Fibroblast of mammary gland (primary cell): ENCODE measurements at regions not wholly inside any gene's neighbourhood (a gene's known extent, or its start where the extent isn't known, plus 50 kb on each side); places are given as distances from the start of the nearest gene placed in this dataset.

Source experiments
- DNase-seq: peaks from one replicate; pipeline ENCODE4 v3.0.0-alpha.2; 2010; ENCODE audit warnings: low read depth
- H3K4me3 ChIP-seq: 2 replicates; pipeline ENCODE4 v1.5.1; 2011; ENCODE audit warnings: low read depth, mild to moderate bottlenecking, low read length, moderate library complexity; ENCODE audit not compliant: control insufficient read depth
- TF ChIP-seq, protein P1 (sequence below): conservative IDR thresholded peaks from 2 replicates; pipeline ENCODE4 v1.5.1; 2011; ENCODE audit warnings: low read depth, low read length, inconsistent platforms; ENCODE audit not compliant: control insufficient read depth, insufficient read depth

- no peak overlapping the region for H3K4me3 ChIP-seq
- DNase-seq = no peak
- TF ChIP-seq, protein P1, sequence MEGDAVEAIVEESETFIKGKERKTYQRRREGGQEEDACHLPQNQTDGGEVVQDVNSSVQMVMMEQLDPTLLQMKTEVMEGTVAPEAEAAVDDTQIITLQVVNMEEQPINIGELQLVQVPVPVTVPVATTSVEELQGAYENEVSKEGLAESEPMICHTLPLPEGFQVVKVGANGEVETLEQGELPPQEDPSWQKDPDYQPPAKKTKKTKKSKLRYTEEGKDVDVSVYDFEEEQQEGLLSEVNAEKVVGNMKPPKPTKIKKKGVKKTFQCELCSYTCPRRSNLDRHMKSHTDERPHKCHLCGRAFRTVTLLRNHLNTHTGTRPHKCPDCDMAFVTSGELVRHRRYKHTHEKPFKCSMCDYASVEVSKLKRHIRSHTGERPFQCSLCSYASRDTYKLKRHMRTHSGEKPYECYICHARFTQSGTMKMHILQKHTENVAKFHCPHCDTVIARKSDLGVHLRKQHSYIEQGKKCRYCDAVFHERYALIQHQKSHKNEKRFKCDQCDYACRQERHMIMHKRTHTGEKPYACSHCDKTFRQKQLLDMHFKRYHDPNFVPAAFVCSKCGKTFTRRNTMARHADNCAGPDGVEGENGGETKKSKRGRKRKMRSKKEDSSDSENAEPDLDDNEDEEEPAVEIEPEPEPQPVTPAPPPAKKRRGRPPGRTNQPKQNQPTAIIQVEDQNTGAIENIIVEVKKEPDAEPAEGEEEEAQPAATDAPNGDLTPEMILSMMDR = no peak
Observed at GRCh38 chr3:148600902-148601765, 96.6 kb upstream of the AGTR1 start.

GRCh38 chr3:148601766-148602685 is 95.7 kb upstream of the AGTR1 start:
- DNase-seq = peak; percentile 80
- no peak overlapping the region for H3K4me3 ChIP-seq
- TF ChIP-seq, protein P1 = no peak

- peak; percentile 77 for DNase-seq
- TF ChIP-seq, protein P1 = no peak
- peak overlapping the region; percentile 22 for H3K4me3 ChIP-seq
Observed at GRCh38 chr3:148604270-148605085, 93.2 kb upstream of the AGTR1 start.

- TF ChIP-seq, protein P1 = no peak
Observed at GRCh38 chr3:148605521-148605920, 92.2 kb upstream of the AGTR1 start.

GRCh38 chr3:148606979-148607378 is 90.7 kb upstream of the AGTR1 start:
- DNase-seq = peak; percentile 6
- no peak overlapping the region for H3K4me3 ChIP-seq
- TF ChIP-seq, protein P1 = no peak

More at GRCh38 chr3:148605521-148605920, 92.2 kb upstream of the AGTR1 start:
- H3K4me3 ChIP-seq = no peak overlapping the region
- peak; percentile 8 for DNase-seq

- TF ChIP-seq, protein P1 = no peak
Observed at GRCh38 chr3:148607491-148607890, 90.2 kb upstream of the AGTR1 start.

More at GRCh38 chr3:148607491-148607890, 90.2 kb upstream of the AGTR1 start:
- no peak overlapping the region for H3K4me3 ChIP-seq
- no peak for DNase-seq
